Thyroid gland (tissue), 4 donors: ENCODE measurements at regions not wholly inside any gene's neighbourhood (a gene's known extent, or its start where the extent isn't known, plus 50 kb on each side); places are given as distances from the start of the nearest gene placed in this dataset.

ENCODE experiments used
- DNase-seq, 2 donors: peaks; one replicate each; pipeline ENCODE4 v3.0.0-alpha.2; 2019
- H3K27ac ChIP-seq, 3 donors: fragments of 200-600 bp; sonication (generic); 1 replicate in 2 of 3; 2 replicates in 1 of 3; pipeline ENCODE4 v1.5.1; 2016 to 2019; ENCODE audit warnings: mild to moderate bottlenecking in 1 of 3, moderate library complexity in 1 of 3
- H3K27me3 ChIP-seq: fragments of 200-600 bp; sonication (generic); one replicate; pipeline ENCODE4 v1.5.1; 2019
- H3K36me3 ChIP-seq, 2 donors: fragments of 200-600 bp; sonication (generic); one replicate each; pipeline ENCODE4 v1.5.1; 2016 to 2019
- H3K4me1 ChIP-seq, 2 donors: fragments of 200-600 bp; sonication (generic); one replicate each; pipeline ENCODE4 v1.5.1; 2017 to 2019
- H3K4me3 ChIP-seq, 3 donors: fragments of 200-600 bp; sonication (generic); replicated peaks in 1 of 3; 1 replicate in 2 of 3; 2 replicates in 1 of 3; pipeline ENCODE4 v1.5.1; 2016; ENCODE audit warnings: mild to moderate bottlenecking in 1 of 3
- H3K9me3 ChIP-seq: fragments of 200-600 bp; sonication (generic); one replicate; pipeline ENCODE4 v1.5.1; 2017
- CTCF ChIP-seq, 6 experiments: fragments of 200-600 bp in 3 of 6; fragments of 450-650 bp in 3 of 6; sonication (generic) in 3 of 6; IDR thresholded peaks; one replicate each; pipeline ENCODE4 v1.5.1; 2016 to 2019; ENCODE audit warnings: antibody characterized with exemption in 6 of 6, mild to moderate bottlenecking in 2 of 6, inconsistent platforms in 1 of 6, moderate library complexity in 1 of 6
- POLR2A ChIP-seq, 2 donors: fragments of 450-650 bp; IDR thresholded peaks; one replicate each; pipeline ENCODE4 v1.6.1; 2017; ENCODE audit warnings: antibody characterized with exemption in 2 of 2, mild to moderate bottlenecking in 2 of 2, moderate library complexity in 1 of 2
- WGBS, 2 donors: methylation state at CpG; one replicate each; pipeline ENCODE4 v1.1.5; 2017; 5-methylcytosine and 5-hydroxymethylcytosine counted together
- intact Hi-C: fragments of 100-400 bp; cut with DNase I; formaldehyde crosslinking; loops from one replicate; pipeline ENCODE4 v1.15.1; 2023

GRCh38 chr1:173333581-173333980 is 126.5 kb upstream of the TNFSF4 start:
- intact Hi-C loops = no loop called here
- no peak for DNase-seq
- Histone ChIP-seq H3K27me3 (no peaks in the 10 kb centered on the region), H3K9me3 (no peaks in the 10 kb centered on the region), H3K27ac (no peak overlapping the region), H3K4me3 (no peak overlapping the region), H3K36me3 (no peaks in the 10 kb centered on the region), H3K4me1 (no peaks in the 10 kb centered on the region)
- WGBS, 2 donors = 100% methylated on average over 1 of the region's 1 CpG
- no peak for TF ChIP-seq POLR2A (IDR thresholded peaks at IDR 0.05)
- no peak for TF ChIP-seq CTCF (IDR thresholded peaks at IDR 0.05)

- no peaks in the 10 kb centered on the region for H3K4me1 ChIP-seq
- 100% methylated on average over 1 of the region's 1 CpG for WGBS, 2 donors
- intact Hi-C loops = no loop called here
- H3K27ac ChIP-seq = no peak overlapping the region
- H3K9me3 ChIP-seq = no peaks in the 10 kb centered on the region
- H3K4me3 ChIP-seq = no peak overlapping the region
- no peak for DNase-seq
- no peaks in the 10 kb centered on the region for H3K36me3 ChIP-seq
- no peaks in the 10 kb centered on the region for H3K27me3 ChIP-seq
- no peak for TF ChIP-seq POLR2A (IDR thresholded peaks at IDR 0.05)
These were observed 130.0 kb upstream of the TNFSF4 start for GRCh38 chr1:173337126-173337525.

DNA sequence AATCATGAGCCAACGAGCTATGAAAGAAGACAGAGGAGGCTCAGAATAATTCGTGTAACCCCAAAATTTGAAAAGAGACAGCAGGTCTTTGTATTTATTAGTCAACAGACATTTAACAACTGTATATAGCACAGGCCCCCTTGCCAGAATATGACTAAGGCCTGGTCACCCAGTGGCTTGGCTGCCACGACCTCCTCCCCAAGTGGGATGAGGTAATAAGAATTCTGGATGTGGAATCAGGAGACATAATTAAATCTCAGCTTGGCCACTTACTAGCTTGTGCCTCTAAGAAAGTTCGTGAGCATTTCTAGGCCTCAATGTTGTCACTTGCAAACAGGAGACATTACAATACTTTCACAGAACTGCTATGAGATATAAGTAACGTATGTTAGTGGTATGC is 134.2 kb upstream of the TNFSF4 start:
- intact Hi-C loops = no loop called here
- no peak for DNase-seq
- Histone ChIP-seq H3K27ac (no peak overlapping the region), H3K27me3 (no peaks in the 10 kb centered on the region), H3K36me3 (no peaks in the 10 kb centered on the region), H3K4me3 (no peak overlapping the region), H3K9me3 (no peaks in the 10 kb centered on the region), H3K4me1 (no peaks in the 10 kb centered on the region)
- 65 to 67% methylated on average over 5 of the region's 5 CpGs for WGBS, 2 donors
- TF ChIP-seq POLR2A (IDR thresholded peaks at IDR 0.05) = no peak
- no peak for TF ChIP-seq CTCF (IDR thresholded peaks at IDR 0.05)

DNA sequence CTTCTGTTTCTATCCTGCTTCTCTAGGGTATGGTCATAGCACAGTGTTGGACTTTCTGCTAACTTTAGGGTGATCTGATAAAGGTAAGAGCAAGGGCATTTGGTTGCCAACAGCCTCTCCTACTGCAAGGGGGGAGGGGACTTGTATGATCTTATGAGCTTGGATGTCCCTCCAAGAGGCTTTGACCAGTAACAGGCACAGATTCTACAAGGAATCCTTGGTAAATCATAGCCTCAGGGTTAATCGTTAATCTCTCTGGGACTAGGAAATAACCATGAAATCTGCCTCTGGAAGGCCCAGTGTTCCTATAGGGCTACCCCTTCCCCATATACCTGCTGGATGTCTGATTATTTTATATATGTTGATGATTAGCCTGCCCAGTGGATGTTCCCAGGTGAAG is 134.8 kb upstream of the TNFSF4 start:
- no peak overlapping the region for H3K27ac ChIP-seq
- no peak overlapping the region for H3K4me3 ChIP-seq
- TF ChIP-seq CTCF (IDR thresholded peaks at IDR 0.05) (no peak), POLR2A (IDR thresholded peaks at IDR 0.05) (no peak)
- H3K27me3 ChIP-seq = no peaks in the 10 kb centered on the region
- no peaks in the 10 kb centered on the region for H3K9me3 ChIP-seq
- no peaks in the 10 kb centered on the region for H3K36me3 ChIP-seq
- WGBS, 2 donors = 80 to 100% methylated on average over 1 of the region's 1 CpG
- DNase-seq = no peak
- intact Hi-C loops = no loop called here
- no peaks in the 10 kb centered on the region for H3K4me1 ChIP-seq

GRCh38 chr1:173342736-173343135 is 134.4 kb upstream of the PRDX6 start:
- 70 to 77% methylated on average over 2 of the region's 2 CpGs for WGBS, 2 donors
- no peak for TF ChIP-seq POLR2A (IDR thresholded peaks at IDR 0.05)
- no peak for TF ChIP-seq CTCF (IDR thresholded peaks at IDR 0.05)
- H3K36me3 ChIP-seq = no peaks in the 10 kb centered on the region
- H3K27me3 ChIP-seq = no peaks in the 10 kb centered on the region
- H3K27ac ChIP-seq = no peak overlapping the region
- no peaks in the 10 kb centered on the region for H3K9me3 ChIP-seq
- H3K4me3 ChIP-seq = no peak overlapping the region
- intact Hi-C loops = no loop called here
- no peaks in the 10 kb centered on the region for H3K4me1 ChIP-seq
- DNase-seq = no peak
